Ovary (tissue), 7 donors: ENCODE measurements at regions not wholly inside any gene's neighbourhood (a gene's known extent, or its start where the extent isn't known, plus 50 kb on each side); places are given as distances from the start of the nearest gene placed in this dataset.

Source experiments
- DNase-seq, 5 donors: peaks; one replicate each; pipeline ENCODE4 v3.0.0-alpha.2; 2019 to 2020
- H3K27ac ChIP-seq, 2 donors: fragments of 200-600 bp; one replicate each; pipeline versions ENCODE4 v1.5.1 to v1.8.0; 2019 to 2022
- H3K27me3 ChIP-seq: fragments of 200-600 bp; one replicate; pipeline ENCODE4 v1.8.0; 2022
- H3K36me3 ChIP-seq: fragments of 200-600 bp; sonication (generic); one replicate; pipeline ENCODE4 v1.5.1; 2019
- H3K4me1 ChIP-seq: one replicate; pipeline ENCODE4 v1.8.1; 2013; ENCODE audit warnings: mild to moderate bottlenecking, moderate library complexity; ENCODE audit not compliant: insufficient read depth
- H3K4me3 ChIP-seq: fragments of 200-600 bp; sonication (generic); one replicate; pipeline ENCODE4 v1.5.1; 2017
- H3K9me3 ChIP-seq, 2 donors: fragments of 200-600 bp in 1 of 2; sonication (generic) in 1 of 2; one replicate each; pipeline versions ENCODE4 v1.5.1 to v1.8.1; 2013 to 2019; ENCODE audit warnings: mild to moderate bottlenecking in 1 of 2, moderate library complexity in 1 of 2
- CTCF ChIP-seq, 3 donors: fragments of 450-650 bp in 2 of 3; fragments of 200-600 bp in 1 of 3; IDR thresholded peaks; one replicate each; pipeline versions ENCODE4 v1.5.1 to v1.8.0; 2016 to 2022; ENCODE audit warnings: antibody characterized with exemption in 3 of 3, mild to moderate bottlenecking in 1 of 3
- EP300 ChIP-seq: sonication (generic); formaldehyde crosslinking; IDR thresholded peaks from one replicate; pipeline ENCODE4 v1.6.1; 2017; ENCODE audit warnings: antibody characterized with exemption
- POLR2A ChIP-seq: fragments of 450-650 bp; IDR thresholded peaks from one replicate; pipeline ENCODE4 v1.6.1; 2017; ENCODE audit warnings: antibody characterized with exemption, mild to moderate bottlenecking, moderate library complexity
- WGBS, 3 donors: extraction: QIAGEN DNeasy Blood & Tissue Kit in 1 of 3; methylation state at CpG; one replicate each; pipeline versions ENCODE4 v1.1.5 to v1.1.7; 2013 to 2017; 5-methylcytosine and 5-hydroxymethylcytosine counted together
- intact Hi-C, 4 donors: fragments of 100-400 bp; cut with DNase I; formaldehyde crosslinking; loops; one replicate each; pipeline versions ENCODE4 v1.11.0 to v1.15.1; 2022 to 2023
- donor health status: DM: no; HTN: no; CAD: no; lungs with moderate emphysema.
- donor health status: DM: no; HTN: no; CAD: no.
- donor health status: Bipolar disorder and iron deficiency.
- donor health status: DM: no; HTN: no; CAD: no.
- donor health status: DM: yes; HTN: yes; CAD: no.

- Histone ChIP-seq H3K4me3 (no peak overlapping the region), H3K27me3 (no peaks in the 10 kb centered on the region), H3K4me1 (no peaks in the 10 kb centered on the region), H3K36me3 (no peaks in the 10 kb centered on the region), H3K9me3 (no peaks in the 10 kb centered on the region), H3K27ac (no peak overlapping the region)
- DNase-seq: no peak
- TF ChIP-seq CTCF (IDR thresholded peaks at IDR 0.05): no peak
- TF ChIP-seq POLR2A: no peak
- no peak for TF ChIP-seq EP300
- intact Hi-C loops: no loop called here
- WGBS, 3 donors: 70 to 78% (median 72%) methylated on average over 4 of the region's 4 CpGs
These were observed 217.0 kb downstream of the BCL11B start for GRCh38 chr14:99055019-99055418.

GRCh38 chr14:99055816-99056215 lies 216.2 kb downstream of the BCL11B start:
- TF ChIP-seq CTCF (IDR thresholded peaks at IDR 0.05) (no peak), EP300 (no peak), POLR2A (no peak)
- no peak for DNase-seq
- Histone ChIP-seq H3K27me3 (no peaks in the 10 kb centered on the region), H3K4me1 (no peaks in the 10 kb centered on the region), H3K27ac (no peak overlapping the region), H3K36me3 (no peaks in the 10 kb centered on the region), H3K4me3 (no peak overlapping the region), H3K9me3 (no peaks in the 10 kb centered on the region)
- WGBS, 3 donors: 72 to 81% (median 78%) methylated on average over 6 of the region's 6 CpGs
- intact Hi-C loops: no loop called here

GRCh38 chr14:99057576-99058083 lies 214.4 kb downstream of the BCL11B start:
- H3K9me3 ChIP-seq: no peaks in the 10 kb centered on the region
- TF ChIP-seq EP300 (no peak), POLR2A (no peak), CTCF (IDR thresholded peaks at IDR 0.05) (no peak)
- no peaks in the 10 kb centered on the region for H3K27me3 ChIP-seq
- DNase-seq: no peak
- no peaks in the 10 kb centered on the region for H3K36me3 ChIP-seq
- no peak overlapping the region for H3K27ac ChIP-seq
- H3K4me1 ChIP-seq: no peaks in the 10 kb centered on the region
- H3K4me3 ChIP-seq: no peak overlapping the region
- WGBS, 3 donors: 73 to 90% (median 80%) methylated on average over 5 of the region's 5 CpGs
- intact Hi-C loops: no loop called here

- intact Hi-C loops: no loop called here
- no peak for TF ChIP-seq EP300
- no peak for TF ChIP-seq POLR2A
- no peak for TF ChIP-seq CTCF (IDR thresholded peaks at IDR 0.05)
- Histone ChIP-seq H3K4me1 (no peaks in the 10 kb centered on the region), H3K27ac (no peak overlapping the region), H3K27me3 (no peaks in the 10 kb centered on the region), H3K36me3 (no peaks in the 10 kb centered on the region), H3K9me3 (no peaks in the 10 kb centered on the region), H3K4me3 (no peak overlapping the region)
- DNase-seq: no peak
- WGBS, 3 donors: 92 to 94% (median 93%) methylated on average over 8 of the region's 8 CpGs
These were observed 213.5 kb downstream of the BCL11B start for GRCh38 chr14:99058542-99058941.
